H9 (cell line): ENCODE measurements at regions not wholly inside any gene's neighbourhood (a gene's known extent, or its start where the extent isn't known, plus 50 kb on each side); places are given as distances from the start of the nearest gene placed in this dataset.

Source experiments
- DNase-seq: peaks from one replicate; pipeline ENCODE4 v3.0.0-alpha.2; 2017
- H2AFZ ChIP-seq: one replicate; pipeline ENCODE4 v1.6.1; 2013; ENCODE audit warnings: mild to moderate bottlenecking, low read length, control low read depth, moderate library complexity
- H2AK5ac ChIP-seq: 2 replicates; pipeline ENCODE4 v1.6.1; 2013; ENCODE audit warnings: low read length, control low read depth, mixed read lengths; ENCODE audit not compliant: insufficient read length
- H2BK120ac ChIP-seq: one replicate; pipeline ENCODE4 v1.6.1; 2013; ENCODE audit warnings: low read depth, mild to moderate bottlenecking, low read length, control low read depth, inconsistent platforms; ENCODE audit not compliant: poor library complexity, severe bottlenecking
- H2BK12ac ChIP-seq: 2 replicates; pipeline ENCODE4 v1.6.1; 2013; ENCODE audit warnings: low read length, control low read depth, mixed read lengths, low read depth; ENCODE audit not compliant: insufficient read length
- H2BK15ac ChIP-seq: 2 replicates; pipeline ENCODE4 v1.6.1; 2013; ENCODE audit warnings: low read depth, low read length, control low read depth
- H2BK20ac ChIP-seq: one replicate; pipeline ENCODE4 v1.6.1; 2013; ENCODE audit warnings: low read depth, mild to moderate bottlenecking, low read length, control low read depth, inconsistent platforms; ENCODE audit not compliant: poor library complexity, severe bottlenecking
- H2BK5ac ChIP-seq: 2 replicates; pipeline ENCODE4 v1.6.1; 2013; ENCODE audit warnings: low read length, control low read depth, mixed read lengths; ENCODE audit not compliant: insufficient read length
- H3K14ac ChIP-seq: 2 replicates; pipeline ENCODE4 v1.6.1; 2013; ENCODE audit warnings: low read length, control low read depth; ENCODE audit not compliant: insufficient read depth
- H3K18ac ChIP-seq: 2 replicates; pipeline ENCODE4 v1.6.1; 2013; ENCODE audit warnings: low read depth, mild to moderate bottlenecking, mixed read lengths, low read length, control low read depth; ENCODE audit not compliant: insufficient read length
- H3K23ac ChIP-seq: 2 replicates; pipeline ENCODE4 v1.6.1; 2013; ENCODE audit warnings: low read length, control low read depth, mixed read lengths, low read depth; ENCODE audit not compliant: insufficient read length
- H3K23me2 ChIP-seq: 2 replicates; pipeline ENCODE4 v1.6.1; 2013; ENCODE audit warnings: low read depth, mild to moderate bottlenecking, mixed read lengths, low read length, control low read depth; ENCODE audit not compliant: insufficient read length, poor library complexity, severe bottlenecking
- H3K27ac ChIP-seq: 2 replicates; pipeline ENCODE4 v1.5.1; 2013; ENCODE audit warnings: low read length, control low read depth, mixed read lengths, low read depth; ENCODE audit not compliant: insufficient read length
- H3K27me3 ChIP-seq: 2 replicates; pipeline ENCODE4 v1.6.1; 2013; ENCODE audit warnings: low read length, control low read depth, inconsistent platforms; ENCODE audit not compliant: insufficient read depth
- H3K4ac ChIP-seq: 2 replicates; pipeline ENCODE4 v1.6.1; 2013; ENCODE audit warnings: low read depth, mild to moderate bottlenecking, control low read depth, inconsistent platforms, low read length, moderate library complexity
- H3K4me1 ChIP-seq: 2 replicates; pipeline ENCODE4 v1.6.1; 2013; ENCODE audit warnings: low read length, control low read depth, inconsistent platforms; ENCODE audit not compliant: insufficient read depth
- H3K4me2 ChIP-seq: 2 replicates; pipeline ENCODE4 v1.6.1; 2013; ENCODE audit warnings: low read length, control low read depth, mixed read lengths; ENCODE audit not compliant: insufficient read length, insufficient read depth
- H3K56ac ChIP-seq: 2 replicates; pipeline ENCODE4 v1.6.1; 2013; ENCODE audit warnings: low read depth, mild to moderate bottlenecking, mixed read lengths, low read length, control low read depth; ENCODE audit not compliant: insufficient read length
- H3K79me1 ChIP-seq: 2 replicates; pipeline ENCODE4 v1.6.1; 2013; ENCODE audit warnings: low read depth, mild to moderate bottlenecking, moderate library complexity, low read length, control low read depth, inconsistent platforms; ENCODE audit not compliant: insufficient read depth, poor library complexity, severe bottlenecking
- H3K79me2 ChIP-seq: 2 replicates; pipeline ENCODE4 v1.6.1; 2013; ENCODE audit warnings: low read length, control low read depth, inconsistent platforms; ENCODE audit not compliant: insufficient read depth
- H3K9ac ChIP-seq: 2 replicates; pipeline ENCODE4 v1.6.1; 2013; ENCODE audit warnings: low read length, control low read depth, mixed read lengths; ENCODE audit not compliant: insufficient read length; ENCODE audit errors: extremely low read depth
- H3K9me3 ChIP-seq: one replicate; pipeline ENCODE4 v1.6.1; 2013; ENCODE audit warnings: low read depth, low read length, inconsistent platforms; ENCODE audit not compliant: control insufficient read depth
- H3T11ph ChIP-seq: one replicate; pipeline ENCODE4 v1.6.1; 2013; ENCODE audit warnings: mild to moderate bottlenecking, low read length, control low read depth, inconsistent platforms
- H4K20me1 ChIP-seq: one replicate; pipeline ENCODE4 v1.6.1; 2013; ENCODE audit not compliant: control insufficient read depth, insufficient read length, insufficient read depth
- H4K5ac ChIP-seq: 2 replicates; pipeline ENCODE4 v1.6.1; 2013; ENCODE audit warnings: low read depth, mild to moderate bottlenecking, mixed read lengths, low read length, control low read depth; ENCODE audit not compliant: insufficient read length
- H4K8ac ChIP-seq: replicated peaks from 2 replicates; pipeline ENCODE4 v1.6.1; 2013; ENCODE audit warnings: low read length, control low read depth, mixed read lengths, low read depth; ENCODE audit not compliant: insufficient read length
- H4K91ac ChIP-seq: 2 replicates; pipeline ENCODE4 v1.6.1; 2013; ENCODE audit warnings: low read depth, mild to moderate bottlenecking, moderate library complexity, mixed read lengths, low read length, control low read depth; ENCODE audit not compliant: insufficient read length
- H3K27ac Mint-ChIP-seq, 3 experiments: 2 replicates in 2 of 3; 3 replicates in 1 of 3; pipeline ENCODE4 v1.8.0; 2020 to 2021; ENCODE audit warnings: mixed read lengths in 3 of 3, mild to moderate bottlenecking in 1 of 3, moderate library complexity in 1 of 3
- H3K27me3 Mint-ChIP-seq: 2 replicates; pipeline ENCODE4 v1.8.0; 2021; ENCODE audit warnings: low read depth, mild to moderate bottlenecking, moderate library complexity, mixed read lengths
- H3K36me3 Mint-ChIP-seq, 3 experiments: 2 replicates in 2 of 3; 3 replicates in 1 of 3; pipeline ENCODE4 v1.8.0; 2020 to 2021; ENCODE audit warnings: low read depth in 3 of 3, mixed read lengths in 3 of 3; ENCODE audit not compliant: insufficient read depth in 1 of 3
- H3K4me1 Mint-ChIP-seq, 2 experiments: 2 replicates each; pipeline ENCODE4 v1.8.0; 2020; ENCODE audit warnings: mixed read lengths in 2 of 2
- H3K4me3 Mint-ChIP-seq, 2 experiments: 2 replicates in 1 of 2; 3 replicates in 1 of 2; pipeline ENCODE4 v1.8.0; 2020 to 2021; ENCODE audit warnings: mild to moderate bottlenecking in 2 of 2, mixed read lengths in 2 of 2, moderate library complexity in 1 of 2
- H3K9me3 Mint-ChIP-seq, 2 experiments: 2 replicates in 1 of 2; 3 replicates in 1 of 2; pipeline ENCODE4 v1.8.0; 2020; ENCODE audit warnings: mild to moderate bottlenecking in 2 of 2, mixed read lengths in 2 of 2, moderate library complexity in 1 of 2
- WGBS: extraction: QIAGEN DNeasy Blood & Tissue Kit; methylation state at CpG from one replicate; pipeline ENCODE4 v1.1.7; 2013; ENCODE audit warnings: missing lambda C conversion rate, low lambda C conversion rate, mixed read lengths; ENCODE audit not compliant: insufficient read length; ENCODE audit errors: extremely low coverage; 5-methylcytosine and 5-hydroxymethylcytosine counted together
- TF ChIP-seq, protein P1 (sequence below): fragments of 200-600 bp; sonication (generic); conservative IDR thresholded peaks from 3 replicates; pipeline ENCODE4 v1.8.0; 2021; ENCODE audit warnings: antibody characterized with exemption, mild to moderate bottlenecking

DNA sequence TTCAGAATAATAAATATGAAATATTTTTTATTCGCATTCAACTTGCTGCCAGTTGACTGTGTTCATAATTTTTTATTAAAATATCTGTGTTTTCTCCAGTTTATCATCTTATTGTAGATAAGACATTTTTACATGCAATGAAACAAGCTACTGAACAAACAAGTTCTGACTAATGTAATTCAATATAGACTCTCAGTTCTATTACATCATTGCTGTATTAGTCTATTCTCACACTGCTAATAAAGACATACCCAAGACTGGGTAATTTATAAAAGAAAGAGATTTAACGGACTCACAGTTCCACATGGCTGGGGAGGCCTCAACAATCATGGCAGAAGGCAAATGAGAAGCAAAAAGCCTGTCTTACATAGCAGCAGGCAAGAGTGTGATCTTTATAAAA, 1357.7 kb upstream of the CITED2 start:
- Histone ChIP-seq H3K23me2 (no peaks in the 10 kb centered on the region), H3K9ac (no peak overlapping the region), H2AK5ac (no peak overlapping the region), H3K4me1 (no peaks in the 10 kb centered on the region), H3K4ac (no peak overlapping the region), H2BK12ac (no peak overlapping the region), H2BK120ac (no peak overlapping the region), H3K9me3 (no peaks in the 10 kb centered on the region), H3K27me3 (no peaks in the 10 kb centered on the region), H4K8ac (no peak overlapping the region), H2BK20ac (no peak overlapping the region), H2BK5ac (no peak overlapping the region), H4K5ac (no peak overlapping the region), H4K20me1 (no peaks in the 10 kb centered on the region), H3K27ac (no peak overlapping the region), H3K14ac (no peak overlapping the region), H3K79me2 (no peaks in the 10 kb centered on the region), H2BK15ac (no peak overlapping the region), H3K56ac (no peak overlapping the region), H3K23ac (no peak overlapping the region), H3K18ac (no peak overlapping the region), H3T11ph (no peak overlapping the region), H3K4me2 (no peak overlapping the region), H3K79me1 (no peaks in the 10 kb centered on the region), H4K91ac (no peak overlapping the region), H2AFZ (no peak overlapping the region)
- Mint-ChIP-seq H3K27ac (no peak overlapping the region), H3K4me3 (no peak overlapping the region), H3K9me3 (no peaks in the 10 kb centered on the region; a peak in 2 of 5 replicates), H3K4me1 (no peaks in the 10 kb centered on the region; a peak in 1 of 4 replicates), H3K27me3 (no peaks in the 10 kb centered on the region), H3K36me3 (peaks cover 0 to 1% (median 0%) of the 10 kb centered on the region in 3 experiments; a peak in 1 of 7 replicates)
- TF ChIP-seq, protein P1, sequence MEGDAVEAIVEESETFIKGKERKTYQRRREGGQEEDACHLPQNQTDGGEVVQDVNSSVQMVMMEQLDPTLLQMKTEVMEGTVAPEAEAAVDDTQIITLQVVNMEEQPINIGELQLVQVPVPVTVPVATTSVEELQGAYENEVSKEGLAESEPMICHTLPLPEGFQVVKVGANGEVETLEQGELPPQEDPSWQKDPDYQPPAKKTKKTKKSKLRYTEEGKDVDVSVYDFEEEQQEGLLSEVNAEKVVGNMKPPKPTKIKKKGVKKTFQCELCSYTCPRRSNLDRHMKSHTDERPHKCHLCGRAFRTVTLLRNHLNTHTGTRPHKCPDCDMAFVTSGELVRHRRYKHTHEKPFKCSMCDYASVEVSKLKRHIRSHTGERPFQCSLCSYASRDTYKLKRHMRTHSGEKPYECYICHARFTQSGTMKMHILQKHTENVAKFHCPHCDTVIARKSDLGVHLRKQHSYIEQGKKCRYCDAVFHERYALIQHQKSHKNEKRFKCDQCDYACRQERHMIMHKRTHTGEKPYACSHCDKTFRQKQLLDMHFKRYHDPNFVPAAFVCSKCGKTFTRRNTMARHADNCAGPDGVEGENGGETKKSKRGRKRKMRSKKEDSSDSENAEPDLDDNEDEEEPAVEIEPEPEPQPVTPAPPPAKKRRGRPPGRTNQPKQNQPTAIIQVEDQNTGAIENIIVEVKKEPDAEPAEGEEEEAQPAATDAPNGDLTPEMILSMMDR: no peak
- no CpG with 5 or more reads among the region's 2 CpGs for WGBS
- DNase-seq: no peak
